IgD-negative memory B cell (primary cell): ENCODE measurements at regions not wholly inside any gene's neighbourhood (a gene's known extent, or its start where the extent isn't known, plus 50 kb on each side); places are given as distances from the start of the nearest gene placed in this dataset.
"Not testable (repeated sequence)": the region's sequence is repeated elsewhere in the genome, so short reads cannot be mapped to it uniquely, and the experiment has no call there.

ENCODE experiments used
- H3K27ac Mint-ChIP-seq, 3 donors: one replicate each; pipeline ENCODE4 v1.8.0; 2020 to 2022; ENCODE audit warnings: mild to moderate bottlenecking in 3 of 3, mixed read lengths in 3 of 3, moderate library complexity in 1 of 3
- H3K27me3 Mint-ChIP-seq: one replicate; pipeline ENCODE4 v1.8.0; 2021; ENCODE audit warnings: mixed read lengths
- H3K36me3 Mint-ChIP-seq: one replicate; pipeline ENCODE4 v1.8.0; 2020; ENCODE audit warnings: mild to moderate bottlenecking, mixed read lengths
- H3K4me1 Mint-ChIP-seq, 3 donors: one replicate each; pipeline ENCODE4 v1.8.0; 2020 to 2022; ENCODE audit warnings: mixed read lengths in 3 of 3, mild to moderate bottlenecking in 1 of 3
- H3K4me3 Mint-ChIP-seq, 4 donors: one replicate each; pipeline ENCODE4 v1.8.0; 2020 to 2022; ENCODE audit warnings: mild to moderate bottlenecking in 4 of 4, mixed read lengths in 4 of 4, moderate library complexity in 3 of 4
- H3K9me3 Mint-ChIP-seq, 3 donors: one replicate each; pipeline ENCODE4 v1.8.0; 2020 to 2021; ENCODE audit warnings: mixed read lengths in 3 of 3, mild to moderate bottlenecking in 1 of 3

GRCh38 chr2:22136446-22136845 lies 1012.7 kb downstream of the TDRD15 start:
- no peak overlapping the region for H3K4me3 Mint-ChIP-seq
- H3K4me1 Mint-ChIP-seq: peaks cover 0 to 2% (median 0%) of the 10 kb centered on the region in 3 donors
- H3K9me3 Mint-ChIP-seq: peaks cover 0 to 17% (median 6%) of the 10 kb centered on the region in 3 donors
- no peak overlapping the region for H3K27ac Mint-ChIP-seq
- H3K27me3 Mint-ChIP-seq: no peaks in the 10 kb centered on the region
- no peaks in the 10 kb centered on the region for H3K36me3 Mint-ChIP-seq

DNA sequence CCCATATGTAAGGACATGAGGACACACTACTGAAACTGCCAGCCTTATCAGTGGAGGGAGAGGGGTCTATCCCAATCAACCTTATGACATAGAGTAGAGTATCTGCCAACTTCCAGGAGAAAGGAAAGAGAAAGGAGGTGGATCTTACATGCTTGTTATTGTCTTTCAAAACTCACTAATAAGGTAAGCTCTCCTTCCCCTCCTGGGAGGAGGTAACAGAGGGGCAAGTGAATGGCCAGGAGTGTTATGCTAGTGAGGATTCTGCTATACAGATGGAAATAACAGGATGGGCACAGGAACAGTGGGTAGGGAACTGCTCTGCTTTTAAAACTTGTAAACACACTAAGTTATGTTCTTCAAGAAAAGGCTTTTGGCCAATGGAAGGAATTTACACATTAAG lies 1020.1 kb downstream of the TDRD15 start:
- Mint-ChIP-seq H3K9me3 (peaks cover 2 to 25% (median 2%) of the 10 kb centered on the region in 3 donors), H3K36me3 (no peaks in the 10 kb centered on the region)

DNA sequence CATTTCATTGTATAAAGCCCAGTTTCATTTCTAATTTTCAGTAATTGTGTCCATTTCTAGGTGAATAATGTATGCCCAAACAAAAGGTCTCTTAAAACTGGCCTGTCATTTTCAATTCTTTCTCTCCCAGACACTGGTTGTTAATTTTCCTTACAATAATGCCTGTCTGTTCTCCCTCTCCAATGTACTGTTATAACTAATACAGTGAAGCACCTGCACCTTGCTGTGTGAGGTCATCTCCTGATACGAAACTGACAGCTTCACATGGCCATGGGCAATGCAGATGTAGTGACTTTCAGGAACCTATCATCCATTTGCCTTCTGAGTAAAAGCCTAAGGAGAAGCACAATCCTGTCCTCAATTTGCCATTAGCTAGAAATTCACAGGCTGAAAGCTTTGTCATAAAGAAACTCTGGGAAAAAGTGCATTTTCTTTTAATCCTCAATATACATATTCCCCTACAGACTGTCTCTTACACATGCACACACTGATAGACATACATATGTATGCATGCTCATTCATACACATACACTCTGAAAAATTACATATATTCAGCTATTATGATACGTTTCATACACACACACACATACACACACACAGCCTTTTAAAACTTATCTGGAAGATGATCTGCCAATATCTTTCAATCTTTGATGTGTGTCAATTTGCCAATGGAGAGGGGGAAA lies 1030.3 kb downstream of the TDRD15 start:
- H3K27ac Mint-ChIP-seq: no peak overlapping the region
- no peak overlapping the region for H3K4me3 Mint-ChIP-seq
- H3K4me1 Mint-ChIP-seq: no peaks in the 10 kb centered on the region
- peaks cover 2 to 4% (median 4%) of the 10 kb centered on the region in 3 donors for H3K9me3 Mint-ChIP-seq
- H3K36me3 Mint-ChIP-seq: no peaks in the 10 kb centered on the region
- no peaks in the 10 kb centered on the region for H3K27me3 Mint-ChIP-seq

More for the DNA sequence above, 1020.1 kb downstream of the TDRD15 start:
- Mint-ChIP-seq H3K4me1 (peaks cover 0 to 2% (median 0%) of the 10 kb centered on the region in 3 donors), H3K27me3 (no peaks in the 10 kb centered on the region), H3K4me3 (no peak overlapping the region), H3K27ac (no peak overlapping the region)

- H3K4me3 Mint-ChIP-seq, H3K36me3 Mint-ChIP-seq: not testable (repeated sequence)
Measured at GRCh38 chr2:22156661-22157060, 1032.9 kb downstream of the TDRD15 start.

DNA sequence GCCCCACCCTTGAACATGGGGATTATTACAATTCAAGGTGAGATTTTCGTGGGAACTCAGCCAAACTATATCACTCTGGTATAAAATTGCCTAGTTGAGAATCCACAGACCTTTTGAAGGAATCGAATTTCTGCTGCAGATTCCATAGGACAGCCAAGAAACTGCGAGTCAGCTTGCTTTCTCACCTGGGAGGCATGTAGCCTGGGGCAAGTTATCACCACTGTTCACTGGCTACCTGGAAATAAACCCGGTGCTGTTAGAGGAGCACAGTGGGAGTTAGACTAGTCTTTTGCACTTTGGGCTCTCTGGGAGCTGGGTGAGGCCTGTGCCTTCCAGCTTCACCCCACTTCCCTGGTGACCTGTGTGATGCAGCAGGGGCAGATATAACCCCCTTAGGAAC lies 1043.5 kb downstream of the TDRD15 start:
- Mint-ChIP-seq H3K4me1 (no peaks in the 10 kb centered on the region), H3K4me3 (no peak overlapping the region), H3K27me3 (no peaks in the 10 kb centered on the region), H3K36me3 (peaks cover 2% of the 10 kb centered on the region), H3K27ac (no peak overlapping the region), H3K9me3 (peaks cover 6 to 16% (median 7%) of the 10 kb centered on the region in 3 donors)

More at GRCh38 chr2:22156661-22157060, 1032.9 kb downstream of the TDRD15 start:
- not testable (repeated sequence) for H3K9me3 Mint-ChIP-seq, H3K27ac Mint-ChIP-seq, H3K27me3 Mint-ChIP-seq, H3K4me1 Mint-ChIP-seq

GRCh38 chr2:22175003-22175402 lies 1051.2 kb downstream of the TDRD15 start:
- no peak overlapping the region for H3K4me3 Mint-ChIP-seq
- H3K27me3 Mint-ChIP-seq: no peaks in the 10 kb centered on the region
- H3K27ac Mint-ChIP-seq: no peak overlapping the region
- H3K4me1 Mint-ChIP-seq: no peaks in the 10 kb centered on the region
- peaks cover 3 to 12% (median 7%) of the 10 kb centered on the region in 3 donors for H3K9me3 Mint-ChIP-seq
- no peaks in the 10 kb centered on the region for H3K36me3 Mint-ChIP-seq

DNA sequence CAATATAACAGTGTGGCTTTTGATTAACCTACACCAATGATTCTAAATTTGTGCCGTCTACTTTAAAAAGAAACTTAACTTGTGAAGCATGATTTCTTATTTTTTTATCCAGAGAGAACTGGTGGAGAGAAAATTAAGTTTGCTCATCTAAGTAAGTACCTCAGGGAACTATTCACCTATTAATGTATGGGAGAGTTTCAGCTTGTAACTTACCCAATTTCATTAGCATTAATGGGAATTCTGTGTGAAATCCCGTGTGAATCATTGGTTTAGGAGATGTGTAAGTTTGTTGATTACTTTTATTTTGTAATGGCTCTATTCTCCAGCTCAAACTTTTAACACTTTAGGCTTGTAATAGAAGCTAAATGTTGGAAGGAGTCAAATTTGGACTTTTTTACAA lies 1061.5 kb downstream of the TDRD15 start:
- peaks cover 2 to 5% (median 4%) of the 10 kb centered on the region in 3 donors for H3K9me3 Mint-ChIP-seq
- no peaks in the 10 kb centered on the region for H3K4me1 Mint-ChIP-seq

DNA sequence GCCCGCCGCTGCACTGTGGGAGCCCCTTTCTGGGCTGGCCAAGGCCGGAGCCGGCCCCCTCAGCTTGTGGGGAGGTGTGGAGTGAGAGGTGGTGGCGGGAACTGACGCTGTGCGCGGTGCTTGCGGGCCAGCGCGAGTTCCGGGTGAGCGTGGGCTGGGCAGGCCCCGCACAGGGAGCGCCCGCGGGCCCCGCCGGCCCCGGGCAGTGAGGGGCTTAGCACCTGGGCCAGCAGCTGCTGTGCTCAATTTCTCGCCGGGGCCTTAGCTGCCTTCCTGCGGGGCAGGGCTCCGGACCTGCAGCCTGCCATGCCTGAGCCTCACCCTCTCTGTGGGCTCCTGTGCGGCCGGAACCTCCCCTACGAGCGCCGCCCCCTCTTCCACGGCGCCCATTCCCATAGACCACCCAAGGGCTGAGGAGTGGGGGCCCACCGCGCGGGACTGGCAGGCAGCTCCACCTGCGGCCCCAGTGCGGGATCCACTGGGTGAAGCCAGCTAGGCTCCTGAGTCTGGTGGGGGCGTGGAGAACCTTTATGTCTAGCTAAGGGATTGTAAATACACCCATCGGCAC lies 1062.6 kb downstream of the TDRD15 start:
- not testable (repeated sequence) for H3K27ac Mint-ChIP-seq, H3K4me1 Mint-ChIP-seq, H3K27me3 Mint-ChIP-seq, H3K36me3 Mint-ChIP-seq, H3K9me3 Mint-ChIP-seq, H3K4me3 Mint-ChIP-seq

More for the DNA sequence above, 1061.5 kb downstream of the TDRD15 start:
- Mint-ChIP-seq H3K4me3 (no peak overlapping the region), H3K27me3 (no peaks in the 10 kb centered on the region), H3K27ac (no peak overlapping the region), H3K36me3 (no peaks in the 10 kb centered on the region)

GRCh38 chr2:22189893-22190480 lies 1066.2 kb downstream of the TDRD15 start:
- H3K4me1 Mint-ChIP-seq: no peaks in the 10 kb centered on the region
- no peaks in the 10 kb centered on the region for H3K27me3 Mint-ChIP-seq
- H3K4me3 Mint-ChIP-seq: no peak overlapping the region
- H3K27ac Mint-ChIP-seq: no peak overlapping the region
- no peaks in the 10 kb centered on the region for H3K36me3 Mint-ChIP-seq
- H3K9me3 Mint-ChIP-seq: peaks cover 0 to 6% (median 0%) of the 10 kb centered on the region in 3 donors

GRCh38 chr2:22194218-22194617 lies 1070.5 kb downstream of the TDRD15 start:
- Mint-ChIP-seq H3K4me1 (no peaks in the 10 kb centered on the region), H3K4me3 (no peak overlapping the region), H3K27me3 (no peaks in the 10 kb centered on the region), H3K9me3 (peaks cover 0 to 8% (median 0%) of the 10 kb centered on the region in 3 donors), H3K27ac (no peak overlapping the region), H3K36me3 (no peaks in the 10 kb centered on the region)

DNA sequence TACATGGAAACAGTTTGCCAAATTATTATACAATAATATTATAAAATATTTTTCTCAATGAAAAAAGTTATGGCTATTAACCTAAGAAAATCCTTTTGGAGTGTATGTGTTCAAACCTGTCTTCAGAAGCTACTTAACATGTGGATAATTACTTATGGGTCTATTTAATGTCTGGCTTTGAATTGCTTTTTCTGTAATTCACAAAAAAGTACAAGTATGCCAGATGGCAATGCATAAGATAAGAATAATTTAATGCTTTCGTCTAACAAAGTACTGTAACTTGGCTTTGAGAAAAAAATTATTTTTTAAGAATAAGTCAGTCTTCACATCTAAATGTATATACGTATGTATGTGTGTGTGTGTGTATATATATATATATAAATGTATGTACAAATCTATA lies 1073.0 kb downstream of the TDRD15 start:
- Mint-ChIP-seq H3K4me3 (no peak overlapping the region), H3K4me1 (no peaks in the 10 kb centered on the region), H3K9me3 (peaks cover 0 to 5% (median 0%) of the 10 kb centered on the region in 3 donors), H3K27ac (no peak overlapping the region), H3K27me3 (no peaks in the 10 kb centered on the region), H3K36me3 (no peaks in the 10 kb centered on the region)

GRCh38 chr2:22198381-22199283 lies 1074.9 kb downstream of the TDRD15 start:
- H3K36me3 Mint-ChIP-seq: no peaks in the 10 kb centered on the region
- no peaks in the 10 kb centered on the region for H3K4me1 Mint-ChIP-seq
- no peak overlapping the region for H3K27ac Mint-ChIP-seq
- H3K4me3 Mint-ChIP-seq: no peak overlapping the region
- H3K9me3 Mint-ChIP-seq: peaks cover 0 to 5% (median 0%) of the 10 kb centered on the region in 3 donors
- no peaks in the 10 kb centered on the region for H3K27me3 Mint-ChIP-seq

GRCh38 chr2:22199994-22200393 lies 1076.2 kb downstream of the TDRD15 start:
- Mint-ChIP-seq H3K9me3 (peaks cover 0 to 6% (median 4%) of the 10 kb centered on the region in 3 donors), H3K27ac (no peak overlapping the region), H3K4me1 (no peaks in the 10 kb centered on the region), H3K27me3 (no peaks in the 10 kb centered on the region), H3K36me3 (no peaks in the 10 kb centered on the region), H3K4me3 (no peak overlapping the region)

DNA sequence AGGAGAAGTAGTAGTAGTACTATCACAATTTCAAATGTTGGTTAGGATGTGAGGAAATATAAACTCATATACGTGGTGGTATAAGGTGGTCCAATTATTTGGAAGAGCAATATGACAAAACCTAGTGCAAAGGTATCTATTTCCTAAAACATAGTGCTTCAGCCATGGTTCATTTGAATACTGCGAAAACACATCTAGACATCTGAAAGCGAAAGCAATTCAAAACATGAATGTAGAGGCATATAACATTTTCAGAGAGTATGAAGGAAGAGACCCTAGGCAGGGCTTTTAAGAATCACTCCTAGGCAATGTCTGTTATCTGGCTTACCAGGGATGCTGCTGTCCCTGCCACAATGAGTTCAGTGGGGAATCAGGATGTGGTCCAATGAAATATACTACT lies 1085.8 kb downstream of the TDRD15 start:
- H3K27me3 Mint-ChIP-seq: no peaks in the 10 kb centered on the region
- H3K36me3 Mint-ChIP-seq: no peaks in the 10 kb centered on the region
- H3K4me1 Mint-ChIP-seq: no peaks in the 10 kb centered on the region
- H3K9me3 Mint-ChIP-seq: peaks cover 0 to 23% (median 12%) of the 10 kb centered on the region in 3 donors
- H3K4me3 Mint-ChIP-seq: no peak overlapping the region
- H3K27ac Mint-ChIP-seq: no peak overlapping the region

DNA sequence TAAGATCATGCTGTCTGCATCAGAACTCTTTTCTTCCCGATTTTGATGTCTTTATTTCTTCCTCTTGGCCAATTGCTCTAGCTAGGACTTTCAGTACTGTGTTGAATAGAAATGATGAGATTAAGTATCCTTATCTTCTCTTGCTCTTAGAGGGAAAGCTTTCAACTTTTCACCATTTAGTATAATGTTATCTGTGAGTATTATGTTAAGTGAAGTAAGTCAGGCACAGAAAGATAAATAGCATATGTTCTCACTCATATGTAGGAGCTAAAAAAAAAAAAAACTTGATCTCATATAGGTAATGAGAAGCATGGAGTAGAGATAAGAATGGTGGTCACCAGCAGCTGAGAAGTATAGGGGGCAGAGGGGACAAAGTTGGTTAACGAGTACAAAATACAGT lies 1089.5 kb downstream of the TDRD15 start:
- H3K27me3 Mint-ChIP-seq: no peaks in the 10 kb centered on the region
- no peak overlapping the region for H3K4me3 Mint-ChIP-seq
- peaks cover 0 to 16% (median 14%) of the 10 kb centered on the region in 3 donors for H3K9me3 Mint-ChIP-seq
- H3K36me3 Mint-ChIP-seq: no peaks in the 10 kb centered on the region
- no peaks in the 10 kb centered on the region for H3K4me1 Mint-ChIP-seq
- no peak overlapping the region for H3K27ac Mint-ChIP-seq
